ENCODE measurements at regions not wholly inside any gene's neighbourhood (a gene's known extent, or its start where the extent isn't known, plus 50 kb on each side); places are given as distances from the start of the nearest gene placed in this dataset.
"Not testable (repeated sequence)": the region's sequence is repeated elsewhere in the genome, so short reads cannot be mapped to it uniquely, and the experiment has no call there.

- no peak for DNase-seq (ENCODE audit: low spot score)
These were observed 156.9 kb upstream of the TTC29 start for GRCh38 chr4:147102596-147102995.

- no peak for DNase-seq (ENCODE audit: low spot score)
These were observed 157.8 kb upstream of the TTC29 start for GRCh38 chr4:147103403-147103946.

- DNase-seq (ENCODE audit: low spot score) = no peak
These were observed 159.1 kb upstream of the TTC29 start for GRCh38 chr4:147104768-147105167.

GRCh38 chr4:147108409-147108808, 162.7 kb upstream of the TTC29 start:
- DNase-seq (ENCODE audit: low spot score) = no peak

- DNase-seq (ENCODE audit: low spot score) = no peak
These were observed 164.1 kb upstream of the TTC29 start for GRCh38 chr4:147109800-147110199.

GRCh38 chr4:147110473-147111367, 165.1 kb upstream of the TTC29 start:
- DNase-seq (ENCODE audit: low spot score) = no peak

- DNase-seq (ENCODE audit: low spot score) = not testable (repeated sequence)
These were observed 166.5 kb upstream of the TTC29 start for GRCh38 chr4:147112196-147112595.

- no peak for DNase-seq (ENCODE audit: low spot score)
These were observed 171.8 kb upstream of the TTC29 start for GRCh38 chr4:147117431-147117830.

- DNase-seq (ENCODE audit: low spot score) = no peak
These were observed 172.9 kb upstream of the TTC29 start for GRCh38 chr4:147118528-147118927.

- DNase-seq (ENCODE audit: low spot score) = no peak
These were observed 177.0 kb upstream of the TTC29 start for GRCh38 chr4:147122685-147123084.

GRCh38 chr4:147123146-147123545, 177.5 kb upstream of the TTC29 start:
- DNase-seq (ENCODE audit: low spot score) = no peak

GRCh38 chr4:147128787-147129186, 183.1 kb upstream of the TTC29 start:
- DNase-seq (ENCODE audit: low spot score) = no peak

- DNase-seq (ENCODE audit: low spot score) = no peak
These were observed 184.0 kb upstream of the TTC29 start for GRCh38 chr4:147129687-147130086.

- DNase-seq (ENCODE audit: low spot score) = no peak
These were observed 189.0 kb upstream of the TTC29 start for GRCh38 chr4:147134536-147135210.

GRCh38 chr4:147136310-147136709, 190.6 kb upstream of the TTC29 start:
- no peak for DNase-seq (ENCODE audit: low spot score)

- DNase-seq (ENCODE audit: low spot score) = no peak
These were observed 191.1 kb upstream of the TTC29 start for GRCh38 chr4:147136751-147137150.

GRCh38 chr4:147137280-147137679, 191.6 kb upstream of the TTC29 start:
- DNase-seq (ENCODE audit: low spot score) = no peak

- no peak for DNase-seq (ENCODE audit: low spot score)
These were observed 192.5 kb upstream of the TTC29 start for GRCh38 chr4:147138171-147138570.

GRCh38 chr4:147139455-147140198, 194.0 kb upstream of the TTC29 start:
- no peak for DNase-seq (ENCODE audit: low spot score)

- DNase-seq (ENCODE audit: low spot score) = no peak
These were observed 206.1 kb upstream of the TTC29 start for GRCh38 chr4:147151763-147152162.

- no peak for DNase-seq (ENCODE audit: low spot score)
These were observed 212.4 kb upstream of the TTC29 start for GRCh38 chr4:147157860-147158701.
